ENCODE measurements at regions not wholly inside any gene's neighbourhood (a gene's known extent, or its start where the extent isn't known, plus 50 kb on each side); places are given as distances from the start of the nearest gene placed in this dataset.

- no peak for DNase-seq
Measured at GRCh38 chr2:235350234-235350633, 143.6 kb upstream of the AGAP1 start.

- DNase-seq, result peak in 1 of 3 donors; percentile 11
Measured at GRCh38 chr2:235352541-235352940, 141.3 kb upstream of the AGAP1 start.

- DNase-seq, result no peak
Measured at GRCh38 chr2:235357881-235358280, 136.0 kb upstream of the AGAP1 start.

- no peak for DNase-seq
Measured at GRCh38 chr2:235358981-235359471, 134.8 kb upstream of the AGAP1 start.

- no peak for DNase-seq
Measured at GRCh38 chr2:235360446-235360845, 133.4 kb upstream of the AGAP1 start.

- no peak for DNase-seq
Measured at GRCh38 chr2:235365743-235366142, 128.1 kb upstream of the AGAP1 start.

- DNase-seq, result no peak
Measured at GRCh38 chr2:235366390-235366789, 127.5 kb upstream of the AGAP1 start.

GRCh38 chr2:235366807-235367206 lies 127.0 kb upstream of the AGAP1 start:
- no peak for DNase-seq

GRCh38 chr2:235371018-235371417 lies 122.8 kb upstream of the AGAP1 start:
- DNase-seq, result no peak

GRCh38 chr2:235373171-235373570 lies 120.7 kb upstream of the AGAP1 start:
- no peak for DNase-seq

- no peak for DNase-seq
Measured at GRCh38 chr2:235377176-235377575, 116.7 kb upstream of the AGAP1 start.

- DNase-seq, result no peak
Measured at GRCh38 chr2:235378246-235378645, 115.6 kb upstream of the AGAP1 start.

- DNase-seq, result no peak
Measured at GRCh38 chr2:235378944-235379343, 114.9 kb upstream of the AGAP1 start.

GRCh38 chr2:235381261-235381912 lies 112.5 kb upstream of the AGAP1 start:
- no peak for DNase-seq

- peak; percentile 9 to 78 (median 62) for DNase-seq
Measured at GRCh38 chr2:235382179-235382578, 111.7 kb upstream of the AGAP1 start.

- no peak for DNase-seq
Measured at GRCh38 chr2:235382601-235383000, 111.2 kb upstream of the AGAP1 start.

GRCh38 chr2:235383272-235383843 lies 110.5 kb upstream of the AGAP1 start:
- peak in 2 of 3 donors; percentile 7 to 36 for DNase-seq

- no peak for DNase-seq
Measured at GRCh38 chr2:235384624-235385023, 109.2 kb upstream of the AGAP1 start.

- no peak for DNase-seq
Measured at GRCh38 chr2:235389626-235390025, 104.2 kb upstream of the AGAP1 start.

GRCh38 chr2:235390108-235390815 lies 103.6 kb upstream of the AGAP1 start:
- no peak for DNase-seq

GRCh38 chr2:235390816-235391194 lies 103.0 kb upstream of the AGAP1 start:
- DNase-seq, result no peak

- DNase-seq, result peak in 1 of 3 donors; percentile 30
Measured at GRCh38 chr2:235391921-235392615, 101.8 kb upstream of the AGAP1 start.
